ENCODE measurements at regions not wholly inside any gene's neighbourhood (a gene's known extent, or its start where the extent isn't known, plus 50 kb on each side); places are given as distances from the start of the nearest gene placed in this dataset.

- no peak for TF ChIP-seq CTCF (conservative IDR thresholded peaks at IDR 0.05; ENCODE audit: low read depth in 2 of 2)
- no peak for TF ChIP-seq POLR2AphosphoS5 (IDR thresholded peaks at IDR 0.05; ENCODE audit: low read depth)
- TF ChIP-seq REST (IDR thresholded peaks at IDR 0.05; ENCODE audit: unreplicated experiment) = no peak
- TF ChIP-seq EZH2phosphoT487 (IDR thresholded peaks at IDR 0.05; ENCODE audit: unreplicated experiment) = no peak
- no peak for TF ChIP-seq EZH2 (IDR thresholded peaks at IDR 0.05; ENCODE audit: low read depth, unreplicated experiment)
- TF ChIP-seq ETS1 (IDR thresholded peaks at IDR 0.05) = no peak
- no peak for TF ChIP-seq JUNB (IDR thresholded peaks at IDR 0.05; ENCODE audit: unreplicated experiment)
- TF ChIP-seq STAT1 (IDR thresholded peaks at IDR 0.05; ENCODE audit: unreplicated experiment) = no peak
- TF ChIP-seq CREB1 (CRISPR knock-in tag; IDR thresholded peaks at IDR 0.05; ENCODE audit: low read depth) = no peak
- no peak for TF ChIP-seq ZNF462 (CRISPR knock-in tag; IDR thresholded peaks at IDR 0.05)
- TF ChIP-seq ZNF114 (CRISPR knock-in tag; IDR thresholded peaks at IDR 0.05) = no peak
Measured at GRCh38 chr7:68250143-68250542, 1253.5 kb downstream of the TYW1 start.
